Cardiac septum (tissue), 1 donor: ENCODE measurements at regions not wholly inside any gene's neighbourhood (a gene's known extent, or its start where the extent isn't known, plus 50 kb on each side); places are given as distances from the start of the nearest gene placed in this dataset.

Source experiments
- DNase-seq: peaks from one replicate; pipeline ENCODE4 v3.0.0-alpha.2; 2020; ENCODE audit warnings: low spot score
- intact Hi-C: fragments of 100-400 bp; cut with DNase I; formaldehyde crosslinking; loops from one replicate; pipeline ENCODE4 v1.14.0; 2022
- donor health status: DM: no; HTN: no; CAD: no.

DNA sequence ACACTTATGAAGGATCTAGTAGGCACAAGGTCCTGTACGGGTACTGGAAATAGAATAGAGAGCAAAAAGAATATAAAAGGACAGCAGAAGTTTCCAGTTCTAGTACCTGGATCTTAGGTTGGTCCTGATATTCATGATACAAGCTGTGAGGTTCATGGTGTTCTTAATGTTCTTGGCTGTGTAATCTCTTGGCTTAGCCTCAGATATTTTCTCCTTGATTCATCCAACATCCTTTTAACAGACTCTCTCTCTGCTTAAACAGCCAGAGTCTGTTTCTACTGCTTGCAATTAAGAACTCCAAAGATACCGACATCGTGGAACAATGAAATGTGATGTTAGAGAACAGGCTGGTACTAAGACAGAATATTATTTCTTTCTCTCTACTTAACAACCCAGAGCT lies 49.9 kb downstream of the CNTN3 start:
- no peak for DNase-seq
- intact Hi-C loops = no loop called here

DNA sequence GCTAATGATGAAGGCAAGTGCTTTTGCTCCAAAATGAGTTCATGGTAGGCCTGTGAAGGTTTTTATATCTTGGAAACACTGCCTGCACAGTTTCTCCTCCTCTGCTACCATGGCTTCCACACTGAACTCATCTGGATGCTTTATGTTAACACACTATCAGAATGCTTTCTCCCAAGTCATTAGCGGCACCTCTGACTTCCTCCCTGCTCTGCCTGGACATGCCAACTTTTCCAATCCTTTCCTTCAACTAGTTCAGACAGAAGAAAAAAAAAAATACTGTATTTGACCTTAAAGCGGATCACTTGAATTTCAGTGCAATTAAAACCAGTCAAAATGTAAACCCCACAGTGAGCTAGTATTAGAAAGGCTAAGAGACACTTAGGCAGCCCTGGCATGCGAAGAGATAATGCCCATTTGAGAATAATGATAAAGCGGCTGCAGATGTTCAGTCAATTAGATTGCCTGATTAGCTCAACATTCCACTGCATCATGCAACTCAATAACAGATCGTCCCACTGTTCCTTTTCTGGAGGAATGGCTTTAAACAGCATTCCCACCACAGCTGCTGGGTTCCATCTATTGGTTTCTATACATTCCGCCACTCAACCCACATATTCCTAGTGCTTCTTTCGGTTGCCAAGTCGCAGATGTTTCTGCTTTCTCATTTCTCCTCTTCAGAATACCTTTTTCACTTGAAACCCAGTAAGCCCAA lies 51.7 kb downstream of the CNTN3 start:
- intact Hi-C loops = no loop called here
- DNase-seq = no peak

DNA sequence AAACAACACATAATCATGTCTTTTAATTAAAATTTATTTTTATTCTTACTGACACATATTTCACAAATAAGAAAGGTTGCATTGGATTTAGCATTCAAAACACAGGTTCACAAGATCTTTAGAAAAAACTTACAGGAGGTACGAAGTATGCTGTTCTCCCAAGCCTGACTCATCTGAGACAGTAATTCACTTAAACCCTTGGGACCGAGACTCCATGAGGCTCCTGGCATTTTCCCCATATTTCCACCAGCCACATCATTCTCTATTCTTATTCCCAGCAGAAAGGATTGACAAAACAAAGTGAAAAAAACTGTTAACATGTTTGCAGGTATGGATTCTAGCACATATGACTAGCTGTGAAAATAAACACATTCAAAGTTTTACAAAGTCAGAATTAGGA lies 52.6 kb downstream of the CNTN3 start:
- intact Hi-C loops = no loop called here

DNA sequence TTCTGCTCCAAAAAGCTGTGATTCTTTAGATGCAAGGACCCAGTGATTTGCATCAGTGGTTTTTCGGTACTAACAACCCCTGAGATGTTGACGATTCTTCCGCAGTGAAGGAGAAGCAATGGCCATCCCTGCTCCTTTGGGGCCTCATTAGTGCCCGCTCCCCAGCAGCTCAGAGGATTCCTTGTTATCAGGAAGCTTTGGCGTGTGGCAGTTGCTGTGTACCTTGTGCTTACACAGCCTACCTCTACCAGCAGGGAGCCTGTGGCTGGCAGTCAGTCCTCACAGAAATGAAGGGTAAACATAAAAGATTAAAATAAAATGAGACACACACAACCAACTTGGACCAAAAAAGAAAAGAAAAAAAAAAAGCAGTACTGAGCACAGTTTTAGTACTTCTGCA lies 55.2 kb downstream of the CNTN3 start:
- intact Hi-C loops = no loop called here
- no peak for DNase-seq

More for the DNA sequence above, 52.6 kb downstream of the CNTN3 start:
- no peak for DNase-seq

DNA sequence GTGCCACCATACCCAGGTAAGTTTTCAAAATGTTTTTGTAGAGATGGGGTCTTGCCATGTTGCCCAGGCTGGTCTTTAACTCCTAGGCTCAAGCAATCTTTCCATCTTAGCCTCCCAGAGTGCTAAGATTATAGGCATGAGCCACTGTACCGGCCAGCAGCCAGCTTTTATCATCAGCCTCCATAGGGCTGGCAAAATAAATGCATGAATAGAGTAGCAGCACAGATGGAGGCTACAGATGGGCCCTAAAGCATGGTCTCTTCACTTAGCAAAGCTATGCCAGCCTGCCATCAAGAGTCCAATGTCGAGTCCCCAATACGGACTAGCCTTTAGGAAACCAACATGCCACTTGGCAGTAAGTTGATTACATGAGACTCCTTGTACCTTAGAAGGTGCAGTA lies 63.8 kb downstream of the CNTN3 start:
- no peak for DNase-seq
- intact Hi-C loops = no loop called here

DNA sequence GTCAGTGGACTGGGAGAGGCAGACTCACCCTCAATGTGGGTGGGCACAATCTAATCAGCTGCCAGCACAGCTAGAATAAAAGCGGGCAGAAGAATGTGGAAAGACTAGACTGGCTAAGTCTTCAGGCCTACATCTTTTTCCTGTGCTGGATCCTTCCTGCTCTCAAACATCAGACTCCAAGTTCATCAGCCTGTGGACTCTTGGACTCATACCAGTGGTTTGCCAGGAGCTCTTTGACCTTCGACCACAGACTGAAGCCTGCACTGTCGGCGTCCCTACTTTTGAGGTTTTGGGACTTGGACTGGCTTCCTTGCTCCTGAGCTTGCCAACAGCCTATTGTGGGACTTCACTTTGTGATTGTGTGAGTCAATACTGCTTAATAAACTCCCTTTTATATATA lies 68.0 kb downstream of the CNTN3 start:
- DNase-seq = no peak
- intact Hi-C loops = no loop called here

DNA sequence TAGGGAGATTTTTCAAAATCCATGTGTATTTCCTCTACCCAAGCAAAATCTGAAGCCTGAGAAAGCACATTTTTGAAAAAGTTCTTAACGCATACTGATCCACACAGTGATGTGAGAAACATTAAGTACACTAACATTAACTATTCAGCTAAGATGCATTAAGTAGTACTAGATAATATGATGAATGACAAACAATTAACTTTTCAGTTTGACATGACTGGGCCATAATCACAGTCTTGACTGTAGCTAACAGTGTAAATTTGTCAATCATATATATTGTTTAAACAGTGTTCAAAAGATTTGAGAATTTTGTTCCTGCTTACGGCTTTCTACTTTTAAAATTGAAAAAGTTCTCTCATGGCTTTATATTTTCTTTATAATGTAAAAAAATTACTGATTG lies 72.0 kb downstream of the CNTN3 start:
- no peak for DNase-seq
- intact Hi-C loops = no loop called here

DNA sequence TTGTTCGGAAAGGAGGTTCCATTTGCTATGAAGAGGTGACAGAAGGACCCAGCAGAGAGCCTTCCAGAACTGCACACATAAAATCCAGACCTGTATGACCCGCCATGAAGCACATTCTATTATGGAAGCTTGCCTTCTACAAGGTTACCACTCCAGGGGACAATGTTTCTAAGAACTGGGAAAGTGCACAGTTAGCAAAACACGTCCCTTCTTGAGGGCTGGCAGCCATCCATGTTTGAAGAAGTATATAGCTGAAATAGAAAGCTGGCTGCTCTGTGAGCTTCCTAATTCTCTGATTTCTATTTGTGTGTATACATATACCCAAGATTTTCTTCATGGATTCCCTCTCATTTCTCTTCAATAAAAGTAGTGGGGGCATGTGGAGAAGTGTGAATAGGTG lies 74.6 kb downstream of the CNTN3 start:
- DNase-seq = no peak
- intact Hi-C loops = no loop called here

DNA sequence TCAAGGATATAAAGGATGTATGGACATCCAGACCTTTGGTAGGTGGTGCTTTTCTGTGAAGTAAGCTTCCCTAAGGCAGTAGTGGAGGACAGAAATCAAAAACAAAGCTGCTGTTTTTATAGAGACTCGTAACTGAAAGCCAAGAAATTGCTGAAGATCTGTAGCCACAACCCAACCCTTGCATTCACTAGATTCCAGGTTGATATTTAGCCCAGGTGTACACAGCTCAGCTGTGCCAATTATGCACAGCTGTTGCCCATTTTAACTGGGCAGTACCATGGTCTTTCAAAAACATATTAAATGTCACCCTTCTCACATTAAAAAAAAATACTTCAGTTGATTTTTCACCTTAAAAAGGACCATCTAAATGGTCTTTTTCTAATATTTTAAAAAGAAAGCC lies 75.8 kb downstream of the CNTN3 start:
- DNase-seq = no peak
- intact Hi-C loops = no loop called here

DNA sequence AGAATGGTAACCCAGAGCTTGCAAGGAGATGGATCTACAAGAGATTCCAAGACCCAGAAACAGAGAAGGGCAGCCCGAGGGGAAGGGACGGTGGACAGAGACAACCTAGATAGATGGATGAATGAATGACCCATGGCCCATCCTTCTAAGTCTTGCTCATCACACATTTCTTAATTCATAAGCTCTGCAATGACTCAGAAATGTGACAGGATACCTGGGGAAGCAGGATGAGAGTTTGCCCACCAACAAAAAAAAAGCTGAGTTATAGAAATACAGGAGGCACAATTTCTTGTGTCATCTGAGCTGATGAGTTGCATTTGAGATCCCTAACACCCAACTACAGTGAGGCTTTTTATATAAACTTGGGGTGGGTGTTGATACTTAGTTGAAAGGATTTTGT lies 76.6 kb downstream of the CNTN3 start:
- intact Hi-C loops = no loop called here
- no peak for DNase-seq

DNA sequence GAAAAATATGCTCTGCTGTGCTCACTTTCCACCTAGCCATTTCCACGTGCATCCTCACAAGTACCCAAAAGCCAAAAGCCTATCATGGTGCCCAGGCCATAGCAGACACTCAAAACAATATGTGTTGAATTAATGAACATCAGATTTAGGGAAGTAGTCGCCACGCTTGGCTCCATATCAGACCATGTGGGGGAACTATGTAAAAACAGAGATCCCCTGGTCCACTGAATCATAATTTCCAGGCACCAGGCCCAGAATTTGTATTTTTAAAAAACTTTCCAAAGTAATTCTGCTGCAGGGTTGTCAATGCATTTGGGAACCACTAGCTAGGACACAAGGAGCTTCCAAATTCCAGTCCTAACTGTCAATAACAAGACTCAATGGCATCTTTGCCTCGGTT lies 77.3 kb downstream of the CNTN3 start:
- no peak for DNase-seq
- intact Hi-C loops = no loop called here

DNA sequence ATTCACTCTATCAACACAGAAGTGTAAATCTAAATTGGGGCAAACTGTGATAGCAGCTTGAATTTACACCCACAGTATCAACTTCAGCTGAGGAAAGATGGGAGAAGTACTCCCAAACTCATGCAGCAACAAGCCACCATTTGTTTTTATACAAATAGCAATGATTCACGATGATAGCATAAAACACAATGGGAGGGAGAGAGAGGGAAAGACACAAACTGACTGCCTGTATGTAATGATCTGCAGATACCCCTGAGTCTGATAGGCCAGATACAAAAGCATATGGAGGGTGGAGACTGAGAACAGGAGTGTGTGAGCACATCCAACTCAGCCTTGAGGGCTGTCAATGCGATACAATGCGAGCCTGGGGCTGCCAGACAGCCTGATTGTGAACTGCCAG lies 79.2 kb downstream of the CNTN3 start:
- intact Hi-C loops = no loop called here
- no peak for DNase-seq

DNA sequence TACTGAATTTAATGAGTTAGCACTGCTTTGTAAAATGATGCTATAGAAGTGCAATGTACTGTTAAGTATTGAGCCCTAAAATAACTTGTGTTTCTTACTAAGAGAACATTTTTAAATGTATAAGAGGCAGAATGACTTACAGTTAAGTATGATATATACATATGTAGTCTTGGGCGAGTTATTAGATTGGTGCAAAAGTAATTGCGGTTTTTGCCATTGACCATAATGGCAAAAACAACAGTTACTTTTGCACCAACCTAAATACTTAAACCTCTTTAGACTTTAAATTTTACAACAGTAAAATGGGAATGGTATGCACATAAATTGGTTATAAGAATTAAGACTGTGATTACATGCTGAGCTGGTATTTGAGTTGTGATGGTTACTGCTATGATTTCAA lies 79.8 kb downstream of the CNTN3 start:
- intact Hi-C loops = no loop called here
- DNase-seq = no peak

DNA sequence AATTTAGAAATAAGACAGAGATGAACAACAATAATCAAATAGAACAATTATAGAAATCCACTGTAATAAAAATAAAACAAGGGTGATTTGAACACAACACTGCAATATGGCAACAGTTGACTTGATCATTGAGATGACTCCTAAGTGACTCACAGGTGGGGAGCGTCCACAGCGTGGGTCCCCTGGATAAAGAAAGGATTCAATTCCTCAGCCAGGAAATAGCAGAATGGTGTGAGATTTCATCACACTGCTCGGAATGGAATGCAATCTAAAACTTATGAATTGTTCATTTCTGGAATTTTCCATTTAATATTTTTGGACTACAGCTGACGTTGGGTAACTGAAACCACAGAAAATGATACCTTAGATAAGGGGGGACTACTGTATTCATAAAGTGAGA lies 82.0 kb downstream of the CNTN3 start:
- no peak for DNase-seq
- intact Hi-C loops = no loop called here

DNA sequence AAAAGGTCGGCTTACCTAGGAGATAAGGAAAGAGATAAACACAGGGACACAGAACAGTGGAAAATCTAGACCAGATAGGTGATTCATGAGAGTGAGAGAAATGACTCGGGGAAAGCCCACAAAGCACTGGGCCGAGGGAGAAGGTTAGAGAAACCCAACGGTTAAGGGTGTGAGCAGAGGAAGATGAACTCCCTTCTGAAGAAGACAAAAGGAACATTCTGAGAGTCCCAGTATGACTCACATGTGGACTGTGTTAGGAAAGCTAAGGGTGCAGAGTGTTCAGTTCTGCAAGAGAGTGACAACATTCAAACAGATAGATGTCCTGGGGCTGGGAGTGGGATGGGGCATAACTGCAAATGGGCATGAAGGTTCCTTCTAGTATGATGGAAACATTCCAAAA lies 83.0 kb downstream of the CNTN3 start:
- no peak for DNase-seq
- intact Hi-C loops = no loop called here

DNA sequence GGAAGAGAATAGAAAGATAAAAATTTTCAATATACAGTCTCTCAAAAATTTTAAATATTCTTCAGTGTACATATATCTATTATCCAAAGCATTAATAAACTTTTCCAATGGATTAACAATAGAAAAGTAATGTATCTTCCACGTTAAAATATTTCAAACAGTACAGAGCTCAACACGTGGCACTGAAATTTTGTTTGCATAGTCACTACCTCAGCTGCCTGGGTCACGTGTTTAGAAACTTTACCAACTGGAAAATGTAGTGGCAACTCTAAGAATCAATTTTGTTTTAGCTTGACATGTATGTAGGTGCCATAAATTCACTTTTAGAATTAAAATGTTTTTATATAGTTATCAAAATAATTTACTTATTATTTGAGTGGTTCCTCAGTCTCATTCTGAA lies 85.3 kb downstream of the CNTN3 start:
- intact Hi-C loops = no loop called here
- DNase-seq = no peak

DNA sequence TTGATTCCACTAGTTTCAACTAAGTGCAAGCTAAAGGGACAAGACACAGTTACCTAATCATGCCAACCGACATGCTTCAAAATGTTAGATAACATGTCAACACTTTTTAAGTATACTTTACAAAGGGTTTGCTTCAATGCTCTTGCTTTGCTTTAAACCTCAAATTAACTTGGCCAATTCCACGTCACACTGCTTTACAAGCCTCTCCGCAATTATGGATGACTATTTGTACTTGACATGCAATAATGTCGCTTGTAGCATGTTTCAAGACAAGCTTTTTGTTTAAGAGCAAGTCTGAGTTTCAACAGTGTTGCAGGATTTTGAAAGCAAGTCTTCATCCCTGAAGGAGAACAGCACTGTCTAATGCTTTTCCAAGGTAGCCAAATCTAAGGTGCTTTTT lies 86.9 kb downstream of the CNTN3 start:
- no peak for DNase-seq

DNA sequence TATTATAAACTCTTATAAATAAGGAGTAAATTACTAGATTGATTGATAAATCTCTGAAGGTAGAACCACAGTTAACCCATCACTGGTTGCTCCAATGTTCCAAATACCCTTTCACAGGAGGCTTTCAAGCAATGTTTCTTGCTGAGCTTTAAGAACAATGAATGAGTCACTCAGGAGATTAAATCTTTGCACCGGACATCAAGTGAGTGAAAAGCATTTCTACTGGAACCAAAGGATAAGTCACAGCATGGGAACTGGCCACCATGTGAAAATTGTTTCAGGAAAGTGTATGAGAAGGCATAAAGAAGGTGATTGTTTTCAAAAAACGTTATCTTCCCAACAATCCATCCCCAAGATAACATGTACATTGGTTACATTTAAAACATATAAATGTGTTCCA lies 90.6 kb downstream of the CNTN3 start:
- intact Hi-C loops = no loop called here
- DNase-seq = no peak

More for the DNA sequence above, 86.9 kb downstream of the CNTN3 start:
- intact Hi-C loops = no loop called here

DNA sequence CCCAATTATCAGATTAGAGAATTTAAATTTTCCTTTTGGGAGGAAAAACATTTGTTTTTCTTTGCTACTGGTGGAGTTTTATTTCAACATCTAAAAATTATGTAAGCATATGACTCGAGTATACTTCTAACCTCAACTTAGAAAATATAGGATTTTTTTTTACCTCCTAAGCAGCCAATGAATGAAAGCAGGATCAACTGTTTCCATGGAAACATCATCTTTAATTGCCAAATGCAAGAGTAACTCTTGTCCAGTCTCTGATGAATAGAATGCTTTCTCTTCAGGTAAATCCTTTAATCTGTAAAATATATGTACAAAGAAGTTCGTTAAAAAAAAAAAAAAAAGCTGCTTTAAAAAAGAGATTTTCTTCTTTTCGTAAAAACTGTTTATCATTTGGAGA lies 93.6 kb downstream of the CNTN3 start:
- intact Hi-C loops = no loop called here
- DNase-seq = no peak

DNA sequence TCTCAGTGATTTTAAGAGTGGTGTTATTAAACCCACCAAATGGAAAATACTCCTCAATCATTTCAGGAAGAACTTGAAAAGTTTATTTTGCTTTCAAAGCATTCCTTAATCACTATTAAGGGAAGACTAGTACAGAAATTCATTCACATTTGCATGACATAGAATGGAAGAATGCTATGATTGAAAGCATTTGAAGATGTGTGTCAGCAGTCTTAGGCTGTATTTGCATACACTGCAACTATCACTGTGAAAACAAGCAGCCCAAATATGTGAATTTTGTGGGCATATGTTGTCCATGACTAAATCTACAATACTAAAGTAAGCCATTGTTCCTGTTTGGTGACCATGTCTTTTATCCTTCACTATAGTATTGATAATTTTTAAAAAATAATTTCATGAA lies 95.8 kb downstream of the CNTN3 start:
- no peak for DNase-seq
- intact Hi-C loops = no loop called here

DNA sequence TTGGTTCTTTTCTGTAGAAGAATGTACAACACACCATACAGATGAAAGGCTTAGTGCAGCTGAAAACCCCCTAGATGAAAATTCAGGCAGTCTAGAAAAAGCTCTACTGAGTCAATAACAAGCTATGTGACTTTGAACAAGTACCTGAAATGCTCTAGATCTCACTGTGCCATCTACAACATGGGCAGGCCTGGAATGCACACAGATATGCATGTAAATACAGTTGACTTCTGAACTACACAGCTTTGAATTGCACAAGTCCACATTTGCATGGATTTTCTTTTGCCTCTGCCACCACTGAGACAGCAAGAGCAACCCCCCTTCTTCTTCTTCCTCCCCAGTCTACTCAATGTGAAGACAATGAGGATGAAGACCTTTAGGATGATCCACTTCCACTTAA lies 98.4 kb downstream of the CNTN3 start:
- no peak for DNase-seq
- intact Hi-C loops = no loop called here

DNA sequence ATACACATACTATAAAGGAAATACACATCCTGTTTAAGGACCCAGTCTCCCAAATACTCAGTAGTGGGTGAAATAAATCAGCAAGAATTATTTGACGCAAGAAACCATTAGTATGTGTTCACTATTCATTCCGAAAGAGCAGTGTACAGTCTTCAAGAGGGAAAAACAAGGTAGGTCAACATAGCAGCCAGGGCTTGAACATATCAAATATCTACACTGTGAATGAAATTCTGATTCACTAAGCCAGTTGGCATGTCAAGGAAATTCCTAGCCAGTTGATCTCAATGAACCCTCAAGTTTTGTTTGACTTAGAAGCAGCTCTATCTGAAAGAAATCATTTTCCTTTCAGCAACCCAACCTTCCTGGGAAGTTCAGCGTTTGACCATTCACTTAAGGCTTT lies 99.0 kb downstream of the CNTN3 start:
- intact Hi-C loops = no loop called here
- DNase-seq = no peak
